GM18517 (cell line): ENCODE measurements at regions not wholly inside any gene's neighbourhood (a gene's known extent, or its start where the extent isn't known, plus 50 kb on each side); places are given as distances from the start of the nearest gene placed in this dataset.

Experiments
- ATAC-seq: cut with Tn5 transposase; IDR thresholded peaks from one replicate; pipeline ENCODE4 v1.9.1; 2021; ENCODE audit warnings: mild to moderate bottlenecking, moderate library complexity; ENCODE audit not compliant: unreplicated experiment

- no peak for ATAC-seq
Measured at GRCh38 chr20:41888434-41888833, 270.3 kb upstream of the CHD6 start.

GRCh38 chr20:41887500-41887899, 269.3 kb upstream of the CHD6 start:
- ATAC-seq: no peak

- ATAC-seq: no peak
Measured at GRCh38 chr20:41881466-41882046, 263.4 kb upstream of the CHD6 start.

GRCh38 chr20:41879123-41879522, 260.9 kb upstream of the CHD6 start:
- no peak for ATAC-seq

GRCh38 chr20:41877911-41878310, 259.7 kb upstream of the CHD6 start:
- ATAC-seq: no peak

GRCh38 chr20:41874658-41875057, 256.5 kb upstream of the CHD6 start:
- no peak for ATAC-seq

- no peak for ATAC-seq
Measured at GRCh38 chr20:41872930-41873329, 254.8 kb upstream of the CHD6 start.

GRCh38 chr20:41870869-41871462, 252.8 kb upstream of the CHD6 start:
- no peak for ATAC-seq

- ATAC-seq: no peak
Measured at GRCh38 chr20:41869261-41869660, 251.1 kb upstream of the CHD6 start.

GRCh38 chr20:41865938-41866337, 247.8 kb upstream of the CHD6 start:
- no peak for ATAC-seq

- ATAC-seq: no peak
Measured at GRCh38 chr20:41862476-41862875, 244.3 kb upstream of the CHD6 start.

- no peak for ATAC-seq
Measured at GRCh38 chr20:41861772-41862422, 243.7 kb upstream of the CHD6 start.

- ATAC-seq: no peak
Measured at GRCh38 chr20:41854765-41855164, 236.6 kb upstream of the CHD6 start.

- ATAC-seq: no peak
Measured at GRCh38 chr20:41853806-41854205, 235.6 kb upstream of the CHD6 start.

GRCh38 chr20:41848180-41848579, 230.0 kb upstream of the CHD6 start:
- ATAC-seq: no peak

GRCh38 chr20:41837669-41838224, 219.6 kb upstream of the CHD6 start:
- no peak for ATAC-seq

GRCh38 chr20:41833739-41834138, 215.6 kb upstream of the CHD6 start:
- no peak for ATAC-seq

- no peak for ATAC-seq
Measured at GRCh38 chr20:41830702-41831101, 212.5 kb upstream of the CHD6 start.

GRCh38 chr20:41819436-41819835, 201.3 kb upstream of the CHD6 start:
- ATAC-seq: no peak

- ATAC-seq: no peak
Measured at GRCh38 chr20:41818991-41819390, 200.8 kb upstream of the CHD6 start.

- no peak for ATAC-seq
Measured at GRCh38 chr20:41818369-41818768, 200.2 kb upstream of the CHD6 start.

GRCh38 chr20:41811456-41811855, 193.3 kb upstream of the CHD6 start:
- ATAC-seq: no peak
